RWPE2 (cell line): ENCODE measurements at regions not wholly inside any gene's neighbourhood (a gene's known extent, or its start where the extent isn't known, plus 50 kb on each side); places are given as distances from the start of the nearest gene placed in this dataset.
A peak's percentile ranks its signal among the peaks of the same experiment; 100 is the strongest.

ENCODE experiments used
- ATAC-seq: fragments of 200-7000 bp; cut with Tn5 transposase; 3 replicates; pipeline ENCODE4 v1.9.1; 2021; ENCODE audit warnings: low read depth
- DNase-seq: peaks from one replicate; pipeline ENCODE4 v3.0.0-alpha.2; 2020; ENCODE audit warnings: low spot score
- H3K27ac ChIP-seq: fragments of 450-650 bp; 2 replicates; pipeline ENCODE4 v1.5.1; 2017; ENCODE audit warnings: mild to moderate bottlenecking; ENCODE audit not compliant: poor library complexity, severe bottlenecking
- H3K27me3 ChIP-seq: fragments of 250-450 bp; sonication (Bioruptor Pico); 2 replicates; pipeline ENCODE4 v1.5.1; 2021; ENCODE audit warnings: mild to moderate bottlenecking, moderate library complexity; ENCODE audit not compliant: insufficient read depth, poor library complexity, severe bottlenecking
- H3K36me3 ChIP-seq: fragments of 250-450 bp; sonication (Bioruptor Pico); 2 replicates; pipeline ENCODE4 v1.5.1; 2020; ENCODE audit warnings: low read depth, mild to moderate bottlenecking, moderate library complexity
- H3K4me1 ChIP-seq: fragments of 250-450 bp; sonication (Bioruptor Pico); 2 replicates; pipeline ENCODE4 v1.5.1; 2021; ENCODE audit warnings: mild to moderate bottlenecking, moderate library complexity; ENCODE audit not compliant: insufficient read depth, poor library complexity, severe bottlenecking
- H3K4me3 ChIP-seq: fragments of 250-450 bp; sonication (Bioruptor Pico); 2 replicates; pipeline ENCODE4 v1.5.1; 2021; ENCODE audit warnings: mild to moderate bottlenecking, moderate library complexity; ENCODE audit not compliant: severe bottlenecking
- H3K9me3 ChIP-seq: fragments of 250-450 bp; sonication (Bioruptor Pico); 2 replicates; pipeline ENCODE4 v1.5.1; 2021; ENCODE audit warnings: mild to moderate bottlenecking, moderate library complexity; ENCODE audit not compliant: severe bottlenecking
- CTCF ChIP-seq: fragments of 450-650 bp; IDR thresholded peaks from one replicate; pipeline ENCODE4 v1.5.1; 2017; ENCODE audit warnings: mild to moderate bottlenecking, moderate library complexity; ENCODE audit not compliant: poor library complexity, severe bottlenecking

- H3K4me3 ChIP-seq, result no peak overlapping the region
- no peaks in the 10 kb centered on the region for H3K27me3 ChIP-seq
- no peak overlapping the region for H3K27ac ChIP-seq
- no peaks in the 10 kb centered on the region for H3K4me1 ChIP-seq
- DNase-seq (no peak), ATAC-seq (no peak)
- no peak for TF ChIP-seq CTCF
- no peaks in the 10 kb centered on the region for H3K9me3 ChIP-seq
- no peaks in the 10 kb centered on the region for H3K36me3 ChIP-seq
Observed at GRCh38 chr20:47862574-47863240, 77.4 kb upstream of the SULF2 start.

DNA sequence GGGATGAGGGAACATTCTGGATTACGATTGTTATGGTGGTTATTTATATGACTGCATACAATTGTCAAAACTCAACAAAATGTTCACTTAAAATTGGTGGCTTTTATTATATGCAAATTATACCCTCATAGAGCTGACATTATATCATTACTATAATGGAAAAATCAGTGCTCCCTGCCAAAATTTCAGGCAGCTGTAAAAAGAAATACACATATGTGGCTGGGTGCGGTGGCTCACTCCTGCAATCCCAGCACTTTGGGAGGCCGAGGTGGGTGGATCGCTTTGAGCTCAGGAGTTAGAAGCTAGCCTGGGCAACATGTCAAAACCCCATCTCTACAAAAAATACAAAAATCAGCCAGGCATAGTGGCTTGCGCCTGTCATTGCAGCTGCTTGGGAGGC, 75.8 kb upstream of the SULF2 start:
- no peaks in the 10 kb centered on the region for H3K4me1 ChIP-seq
- no peak overlapping the region for H3K4me3 ChIP-seq
- no peaks in the 10 kb centered on the region for H3K36me3 ChIP-seq
- no peaks in the 10 kb centered on the region for H3K9me3 ChIP-seq
- ATAC-seq (no peak), DNase-seq (no peak)
- H3K27me3 ChIP-seq, result no peaks in the 10 kb centered on the region
- no peak for TF ChIP-seq CTCF
- no peak overlapping the region for H3K27ac ChIP-seq

DNA sequence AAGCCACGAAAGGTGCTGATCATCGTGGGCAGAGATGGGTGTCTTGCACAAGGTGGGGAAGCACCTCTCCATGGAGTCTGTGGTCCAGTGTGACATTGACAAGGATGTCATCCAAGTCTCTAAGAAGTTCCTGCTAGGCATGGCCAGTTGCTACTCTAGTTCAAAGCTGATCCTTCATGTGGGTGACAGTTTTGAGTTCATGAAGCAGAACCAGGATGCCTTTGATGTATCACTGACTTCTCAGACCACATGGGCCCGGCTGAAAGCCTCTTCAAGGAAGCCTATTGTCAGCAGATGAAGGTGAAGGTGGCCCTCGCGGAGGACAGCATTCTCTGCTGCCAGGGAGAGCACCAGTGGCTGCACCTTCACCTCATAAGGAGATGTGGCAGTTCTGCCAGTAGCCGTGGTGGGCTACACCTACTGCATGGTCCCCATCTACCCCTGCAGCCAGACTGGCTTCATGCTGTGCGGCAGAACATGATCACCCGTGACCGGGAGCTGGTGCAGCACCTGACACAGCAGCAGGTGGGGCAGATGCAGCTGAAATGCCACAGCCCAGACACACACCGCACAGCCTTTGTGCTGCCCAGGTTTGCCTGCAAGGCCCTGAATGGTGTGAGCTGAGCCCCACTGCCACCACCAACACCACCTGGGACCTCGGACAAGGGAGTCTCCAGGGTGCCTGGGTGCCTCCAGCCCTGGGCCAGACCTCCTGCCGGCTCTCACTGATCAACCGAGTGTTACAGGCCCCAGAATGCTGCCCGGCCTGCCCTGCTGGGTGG, 75.0 kb upstream of the SULF2 start:
- no peak overlapping the region for H3K27ac ChIP-seq
- no peaks in the 10 kb centered on the region for H3K9me3 ChIP-seq
- no peak for TF ChIP-seq CTCF
- no peaks in the 10 kb centered on the region for H3K4me1 ChIP-seq
- DNase-seq, result no peak
- H3K36me3 ChIP-seq, result no peaks in the 10 kb centered on the region
- no peak overlapping the region for H3K4me3 ChIP-seq
- ATAC-seq, result peak; percentile 13; the same call in 1 of the 3 replicates
- H3K27me3 ChIP-seq, result no peaks in the 10 kb centered on the region

DNA sequence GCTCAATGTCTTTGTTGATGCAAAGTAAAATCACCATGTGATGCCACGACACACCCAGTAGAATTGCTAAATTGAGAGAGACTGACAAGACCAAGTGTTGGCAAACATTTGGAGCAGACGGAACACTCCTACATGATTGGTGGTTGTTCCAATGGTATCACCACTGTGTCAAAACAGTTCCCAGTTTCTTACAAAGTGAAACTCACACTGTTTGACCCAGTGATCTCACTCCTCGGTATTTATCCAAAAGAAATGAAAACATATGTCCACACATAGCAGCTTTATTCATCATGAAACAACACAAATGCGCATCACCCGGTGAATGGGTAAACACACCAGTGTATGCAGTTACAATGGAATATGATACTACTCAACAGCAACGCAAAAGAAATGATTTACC, 74.0 kb upstream of the SULF2 start:
- H3K9me3 ChIP-seq, result no peaks in the 10 kb centered on the region
- H3K27ac ChIP-seq, result no peak overlapping the region
- no peaks in the 10 kb centered on the region for H3K36me3 ChIP-seq
- H3K4me3 ChIP-seq, result no peak overlapping the region
- H3K4me1 ChIP-seq, result no peaks in the 10 kb centered on the region
- ATAC-seq (no peak), DNase-seq (no peak)
- TF ChIP-seq CTCF, result no peak
- no peaks in the 10 kb centered on the region for H3K27me3 ChIP-seq
